ELR (cell line): ENCODE measurements at regions not wholly inside any gene's neighbourhood (a gene's known extent, or its start where the extent isn't known, plus 50 kb on each side); places are given as distances from the start of the nearest gene placed in this dataset.
A peak's percentile ranks its signal among the peaks of the same experiment; 100 is the strongest.

Experiments used
- DNase-seq: peaks from one replicate; pipeline ENCODE4 v3.0.0-alpha.2; 2015; ENCODE audit warnings: low read depth

DNA sequence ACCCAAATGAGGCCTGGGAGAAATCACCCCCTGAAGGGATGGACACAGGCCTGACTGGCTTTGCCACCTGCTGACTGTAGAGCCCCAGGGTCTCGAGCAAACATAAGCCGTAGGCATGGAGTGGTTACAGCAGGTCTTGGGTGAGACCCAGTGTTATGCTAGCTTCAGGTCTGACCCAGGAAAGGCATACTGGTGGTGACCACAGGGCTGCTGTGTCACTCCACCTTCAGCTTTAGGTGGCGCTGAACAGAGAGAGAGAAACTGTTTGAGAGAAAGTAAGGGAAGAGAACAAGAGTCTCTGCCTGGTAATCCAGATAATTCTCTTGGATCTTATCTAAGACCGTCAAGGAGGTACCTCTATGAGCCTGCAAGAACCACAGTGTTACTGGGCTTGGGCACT, 1544.2 kb upstream of the TMEFF2 start:
- no peak for DNase-seq

GRCh38 chr2:193712912-193713311, 1518.2 kb upstream of the TMEFF2 start:
- DNase-seq, result no peak

- DNase-seq, result peak; percentile 68
Measured at GRCh38 chr2:193703411-193703810, 1508.7 kb upstream of the TMEFF2 start.

DNA sequence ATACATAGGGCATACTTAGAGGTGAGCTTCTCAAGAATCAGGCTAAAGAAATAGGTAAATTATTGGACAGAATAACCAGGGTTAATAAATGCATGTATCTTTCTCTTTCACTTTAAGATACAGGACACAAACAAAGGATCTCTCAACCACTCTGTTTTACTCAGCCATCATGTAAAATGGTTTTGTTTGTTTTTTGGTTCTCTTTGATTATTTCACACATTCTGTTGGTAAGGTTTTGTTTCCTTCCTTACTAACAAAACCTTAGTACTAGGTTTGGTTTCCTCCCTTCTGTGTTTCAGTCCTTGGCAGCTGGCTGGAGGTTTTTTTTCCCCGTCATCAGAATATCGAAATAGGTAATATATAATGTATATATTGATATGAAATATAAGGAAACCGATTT, 1506.8 kb upstream of the TMEFF2 start:
- DNase-seq, result no peak

GRCh38 chr2:193695367-193695766, 1500.6 kb upstream of the TMEFF2 start:
- DNase-seq, result peak; percentile 65

DNA sequence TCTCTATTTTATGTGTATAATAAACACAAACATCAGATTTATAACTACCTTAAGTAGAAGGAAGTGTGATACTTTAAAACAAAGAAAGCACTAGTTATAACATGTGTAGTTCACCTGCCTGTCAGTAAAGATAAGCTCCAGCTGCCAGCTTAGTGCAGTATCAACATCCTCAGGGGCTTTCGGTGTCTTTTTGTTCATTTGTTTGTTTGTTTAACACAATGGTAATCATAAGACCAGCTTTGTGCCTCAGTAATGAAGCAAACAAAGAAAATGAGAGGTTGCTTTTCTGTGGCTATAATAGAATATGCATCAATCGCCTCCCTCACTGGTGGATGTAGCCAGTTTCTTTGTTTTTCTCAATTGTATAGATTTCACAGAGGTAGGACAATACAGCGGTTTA, 1499.0 kb upstream of the TMEFF2 start:
- no peak for DNase-seq

DNA sequence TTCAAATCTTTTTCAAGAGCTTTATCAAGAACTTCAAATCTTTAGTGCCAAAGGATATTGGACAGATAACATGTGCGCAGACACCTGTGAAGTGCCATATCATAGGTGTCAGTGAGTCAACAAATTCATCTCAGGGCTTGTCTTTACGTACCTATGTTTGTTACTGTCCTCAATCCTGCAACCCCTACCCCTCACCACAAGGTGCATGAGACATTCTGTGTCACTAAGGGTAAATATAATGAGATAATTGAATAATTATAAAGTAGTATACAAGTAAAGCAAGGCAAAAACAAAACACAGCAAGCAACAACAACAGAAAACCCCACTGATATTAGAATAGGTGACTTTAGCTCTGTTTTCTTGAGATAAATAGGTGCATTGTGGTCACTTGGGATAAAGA, 1495.8 kb upstream of the TMEFF2 start:
- no peak for DNase-seq

DNA sequence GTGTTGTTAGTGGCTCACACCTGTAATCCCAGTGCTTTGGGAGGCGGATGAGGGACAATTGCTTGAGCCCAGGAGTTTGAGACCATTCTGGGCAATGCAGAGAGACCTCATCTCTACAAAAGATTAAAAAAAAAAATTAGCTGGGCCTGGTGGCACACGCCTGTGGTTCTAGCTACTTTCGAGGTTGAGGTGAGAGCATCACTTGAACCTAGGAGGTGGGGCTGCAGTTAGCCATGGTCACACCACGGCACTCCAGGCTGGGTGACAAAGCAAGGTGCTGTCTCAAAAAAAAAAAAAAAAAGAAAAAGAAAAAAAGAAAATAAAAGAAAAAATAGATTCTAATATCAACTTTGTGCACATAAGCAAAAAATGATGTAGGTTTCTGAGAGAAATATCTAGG, 1492.5 kb upstream of the TMEFF2 start:
- DNase-seq, result no peak

GRCh38 chr2:193679847-193680246, 1485.1 kb upstream of the TMEFF2 start:
- DNase-seq, result no peak

DNA sequence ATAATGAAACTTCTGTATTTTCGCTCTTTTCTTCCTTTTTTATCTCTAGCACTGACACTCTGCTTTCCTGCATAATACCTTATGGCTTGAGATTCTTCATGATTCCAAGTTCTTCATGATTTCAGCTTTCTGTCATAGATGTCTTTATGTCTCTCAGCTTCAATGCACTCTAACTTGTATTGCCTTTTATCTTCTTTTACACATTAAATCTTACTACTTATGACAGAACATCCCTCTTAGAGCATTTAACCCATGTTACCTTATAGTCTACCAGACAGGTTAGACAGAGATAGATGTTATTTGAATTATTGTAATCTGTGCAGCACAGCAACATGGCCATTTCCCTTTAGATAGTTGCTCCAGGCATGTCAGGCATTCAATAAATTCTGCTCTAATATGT, 1475.7 kb upstream of the TMEFF2 start:
- no peak for DNase-seq

GRCh38 chr2:193668557-193669323, 1474.0 kb upstream of the TMEFF2 start:
- DNase-seq, result no peak

GRCh38 chr2:193627927-193628272, 1433.2 kb upstream of the TMEFF2 start:
- DNase-seq, result no peak

DNA sequence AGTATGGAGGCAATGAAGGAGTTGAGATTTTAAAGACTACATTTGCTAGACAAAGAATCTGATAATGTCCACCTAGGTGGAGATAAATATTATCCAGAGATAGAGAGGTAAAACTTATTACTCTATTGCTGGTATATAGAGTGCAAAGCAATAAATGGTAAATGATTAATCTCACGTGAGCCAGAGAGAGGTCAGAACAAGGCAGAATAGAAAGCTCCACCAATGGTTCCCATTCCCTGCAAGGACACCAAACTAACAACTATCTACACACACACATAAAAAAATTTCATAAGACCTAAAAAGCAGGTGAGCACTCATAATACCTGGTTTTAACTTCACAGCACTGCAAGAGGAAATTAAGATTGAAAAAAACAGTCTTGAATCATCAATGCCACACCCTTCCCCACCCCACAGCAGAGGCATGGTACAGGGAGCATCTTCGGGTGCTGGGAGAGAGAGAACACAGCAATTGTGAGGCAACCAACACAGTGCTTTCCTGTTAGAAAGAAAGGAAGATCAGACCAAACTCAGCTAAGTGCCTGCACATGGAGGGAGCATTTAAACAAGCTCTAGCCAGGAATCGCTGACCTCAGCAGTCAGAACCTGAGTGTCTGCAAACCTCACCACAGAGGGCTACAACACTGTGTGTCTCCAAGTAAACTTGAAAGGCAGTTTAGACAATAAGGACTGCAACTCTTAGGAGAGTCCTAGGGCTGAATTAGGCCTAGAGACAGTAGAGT, 1432.6 kb upstream of the TMEFF2 start:
- DNase-seq, result no peak

GRCh38 chr2:193608451-193608850, 1413.7 kb upstream of the TMEFF2 start:
- no peak for DNase-seq

- DNase-seq, result no peak
Measured at GRCh38 chr2:193590831-193591230, 1396.1 kb upstream of the TMEFF2 start.

- peak; percentile 54 for DNase-seq
Measured at GRCh38 chr2:193584522-193584938, 1389.8 kb upstream of the TMEFF2 start.

- peak; percentile 60 for DNase-seq
Measured at GRCh38 chr2:193583638-193584400, 1389.1 kb upstream of the TMEFF2 start.

GRCh38 chr2:193581807-193582206, 1387.1 kb upstream of the TMEFF2 start:
- DNase-seq, result peak; percentile 20

GRCh38 chr2:193580176-193580950, 1385.6 kb upstream of the TMEFF2 start:
- DNase-seq, result peak; percentile 17

DNA sequence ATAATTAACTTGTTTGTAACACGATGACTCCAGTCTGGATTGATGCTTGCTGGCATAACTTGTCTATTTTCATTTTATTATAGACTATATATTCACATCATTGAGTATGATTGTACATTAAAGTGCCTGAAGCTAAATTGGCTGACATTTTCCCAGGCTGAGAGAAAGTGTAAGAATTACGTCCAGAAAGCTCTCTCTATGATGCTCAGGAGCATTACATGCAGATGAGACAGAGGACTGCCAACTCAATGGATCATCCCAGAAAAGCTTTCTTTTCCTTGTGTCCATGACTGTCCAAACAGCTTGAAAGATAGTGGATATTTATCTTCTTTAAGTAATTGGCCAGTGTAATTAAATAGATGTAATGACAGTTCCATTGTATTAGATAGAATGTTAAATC, 1372.2 kb upstream of the TMEFF2 start:
- DNase-seq, result peak; percentile 32

- DNase-seq, result peak; percentile 66
Measured at GRCh38 chr2:193566276-193566675, 1371.5 kb upstream of the TMEFF2 start.

DNA sequence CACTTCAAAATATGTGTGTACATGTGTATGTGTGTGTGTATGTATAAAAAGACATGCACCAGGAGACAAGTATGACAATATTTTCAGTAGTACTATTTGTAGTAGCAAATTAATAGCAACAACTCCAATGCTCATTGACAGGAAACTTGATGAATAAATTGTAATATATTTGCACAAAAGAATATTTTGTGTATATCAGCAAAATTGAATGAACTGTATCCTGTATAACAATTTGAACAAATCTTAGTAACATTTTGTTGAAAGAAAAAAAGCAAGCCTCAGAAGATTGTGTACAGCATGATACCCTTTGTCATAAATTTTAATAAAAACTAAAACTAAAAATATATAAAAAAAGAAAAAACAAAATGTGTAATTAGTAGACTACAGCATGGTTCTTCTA, 1367.3 kb upstream of the TMEFF2 start:
- DNase-seq, result no peak
